ENCODE measurements at regions not wholly inside any gene's neighbourhood (a gene's known extent, or its start where the extent isn't known, plus 50 kb on each side); places are given as distances from the start of the nearest gene placed in this dataset.

DNA sequence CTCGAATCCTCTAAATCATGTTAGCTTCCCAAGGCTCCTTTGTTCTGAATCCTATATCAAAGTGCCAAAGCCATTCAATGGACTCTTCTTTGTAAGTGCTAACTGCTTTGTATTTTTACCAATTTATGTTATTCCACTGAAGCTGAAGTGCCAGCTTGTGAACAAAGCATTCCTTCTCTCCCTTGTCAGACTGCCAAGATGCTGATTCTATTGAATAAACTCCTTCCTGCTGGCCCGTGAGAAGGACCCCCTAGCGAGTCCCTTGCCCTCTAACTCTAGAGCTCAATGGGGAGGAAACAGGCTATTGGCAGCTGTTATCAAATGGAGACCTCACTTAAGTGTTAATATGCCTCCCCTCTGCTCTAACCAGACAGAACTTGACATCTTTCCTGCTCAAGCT is 1097.9 kb upstream of the CNTNAP5 start:
- TF ChIP-seq, protein P1, sequence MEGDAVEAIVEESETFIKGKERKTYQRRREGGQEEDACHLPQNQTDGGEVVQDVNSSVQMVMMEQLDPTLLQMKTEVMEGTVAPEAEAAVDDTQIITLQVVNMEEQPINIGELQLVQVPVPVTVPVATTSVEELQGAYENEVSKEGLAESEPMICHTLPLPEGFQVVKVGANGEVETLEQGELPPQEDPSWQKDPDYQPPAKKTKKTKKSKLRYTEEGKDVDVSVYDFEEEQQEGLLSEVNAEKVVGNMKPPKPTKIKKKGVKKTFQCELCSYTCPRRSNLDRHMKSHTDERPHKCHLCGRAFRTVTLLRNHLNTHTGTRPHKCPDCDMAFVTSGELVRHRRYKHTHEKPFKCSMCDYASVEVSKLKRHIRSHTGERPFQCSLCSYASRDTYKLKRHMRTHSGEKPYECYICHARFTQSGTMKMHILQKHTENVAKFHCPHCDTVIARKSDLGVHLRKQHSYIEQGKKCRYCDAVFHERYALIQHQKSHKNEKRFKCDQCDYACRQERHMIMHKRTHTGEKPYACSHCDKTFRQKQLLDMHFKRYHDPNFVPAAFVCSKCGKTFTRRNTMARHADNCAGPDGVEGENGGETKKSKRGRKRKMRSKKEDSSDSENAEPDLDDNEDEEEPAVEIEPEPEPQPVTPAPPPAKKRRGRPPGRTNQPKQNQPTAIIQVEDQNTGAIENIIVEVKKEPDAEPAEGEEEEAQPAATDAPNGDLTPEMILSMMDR (IDR thresholded peaks at IDR 0.05) = no peak
- TF ChIP-seq POLR2A (IDR thresholded peaks at IDR 0.05) (no peak), EP300 (IDR thresholded peaks at IDR 0.05) (no peak)

Measured in ovary (tissue), 3 donors.